ENCODE measurements at regions not wholly inside any gene's neighbourhood (a gene's known extent, or its start where the extent isn't known, plus 50 kb on each side); places are given as distances from the start of the nearest gene placed in this dataset.

GRCh38 chr3:95717048-95717447 lies 1097.3 kb upstream of the EPHA6 start:
- Mint-ChIP-seq H3K36me3 (no peaks in the 10 kb centered on the region), H3K9me3 (no peaks in the 10 kb centered on the region), H3K4me3 (no peak overlapping the region), H3K27ac (no peak overlapping the region), H3K4me1 (peaks cover 26% of the 10 kb centered on the region), H3K27me3 (ENCODE audit: low read depth) (no peaks in the 10 kb centered on the region)
- CTCF ChIA-PET, result no interaction called here
- ATAC-seq (no peak), DNase-seq (ENCODE audit: low spot score) (no peak)
- TF ChIP-seq CREM (CRISPR knock-in tag; IDR thresholded peaks at IDR 0.05) (no peak), ATF6 (CRISPR knock-in tag; IDR thresholded peaks at IDR 0.05) (no peak), USF1 (CRISPR knock-in tag; IDR thresholded peaks at IDR 0.05) (no peak), HMGA2 (CRISPR knock-in tag; IDR thresholded peaks at IDR 0.05) (no peak), ATF3 (CRISPR knock-in tag; conservative IDR thresholded peaks at IDR 0.05) (no peak), ZNF425 (CRISPR knock-in tag; conservative IDR thresholded peaks at IDR 0.05) (no peak), TEAD1 (CRISPR knock-in tag; IDR thresholded peaks at IDR 0.05) (no peak), IRF1 (CRISPR knock-in tag; IDR thresholded peaks at IDR 0.05) (no peak), EMX1 (CRISPR knock-in tag; IDR thresholded peaks at IDR 0.05) (no peak), ZNF281 (CRISPR knock-in tag; IDR thresholded peaks at IDR 0.05) (no peak), RELA (CRISPR knock-in tag; IDR thresholded peaks at IDR 0.05; ENCODE audit: borderline replicate concordance) (no peak), CTCF (IDR thresholded peaks at IDR 0.05) (no peak), ZNF263 (CRISPR knock-in tag; IDR thresholded peaks at IDR 0.05; ENCODE audit: low read depth) (no peak), USF2 (CRISPR knock-in tag; IDR thresholded peaks at IDR 0.05) (no peak), ZSCAN18 (CRISPR knock-in tag; IDR thresholded peaks at IDR 0.05) (no peak), PRDM15 (CRISPR knock-in tag; IDR thresholded peaks at IDR 0.05) (no peak), FOXP1 (CRISPR knock-in tag; IDR thresholded peaks at IDR 0.05; ENCODE audit: borderline replicate concordance) (no peak), CBFB (CRISPR knock-in tag; IDR thresholded peaks at IDR 0.05; ENCODE audit: low read depth) (no peak), MAX (CRISPR knock-in tag; IDR thresholded peaks at IDR 0.05) (no peak)
- POLR2A ChIA-PET, result no interaction called here

Measured in WTC11 (cell line).